ENCODE measurements at regions not wholly inside any gene's neighbourhood (a gene's known extent, or its start where the extent isn't known, plus 50 kb on each side); places are given as distances from the start of the nearest gene placed in this dataset.

DNA sequence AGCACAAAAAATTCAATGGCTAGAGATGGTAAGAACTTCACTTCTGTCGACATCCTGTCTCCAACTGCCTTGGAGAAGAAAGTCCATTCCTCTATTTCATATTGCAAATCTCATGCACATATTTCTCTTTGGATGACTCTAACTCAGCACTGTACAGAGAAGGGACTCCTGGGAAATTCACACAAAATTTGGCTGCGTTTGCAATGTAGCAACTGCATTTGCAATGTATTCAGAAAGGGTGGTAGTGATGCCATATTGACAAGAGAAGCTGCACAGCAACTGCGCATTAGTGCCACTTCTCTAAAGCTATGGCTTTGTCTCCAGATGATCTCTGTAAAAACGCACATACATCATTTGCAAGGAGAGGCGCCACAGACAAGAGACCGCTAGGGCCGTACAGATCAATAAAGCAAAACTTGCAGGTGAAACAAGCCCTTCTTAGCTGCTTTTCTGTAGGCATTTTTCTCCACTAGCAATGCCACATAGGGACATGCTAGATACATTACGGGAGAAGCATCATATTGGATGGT, 389.5 kb downstream of the TCERG1L start:
- H3K36me3 ChIP-seq (ENCODE audit: control insufficient read depth, insufficient read depth, low read length): no peaks in the 10 kb centered on the region
- no peak overlapping the region for H2AK9ac ChIP-seq (replicated peaks; ENCODE audit: low read depth, low read length, poor library complexity)
- no peaks in the 10 kb centered on the region for H3K9me1 ChIP-seq (ENCODE audit: insufficient read depth, low read length)
- no peaks in the 10 kb centered on the region for H4K20me1 ChIP-seq (ENCODE audit: insufficient read depth, low read length)
- H3K23ac ChIP-seq (ENCODE audit: low read depth, low read length): no peak overlapping the region
- H3K4me2 ChIP-seq (ENCODE audit: low read depth, low read length): no peak overlapping the region
- WGBS, 2 experiments (ENCODE audit: extremely low coverage in 2 of 2, insufficient read length in 1 of 2): 47% methylated on average over 4 of the region's 8 CpGs; no CpG with 5 or more reads in 1 of the 2 experiments
- no peaks in the 10 kb centered on the region for H3K27me3 ChIP-seq (ENCODE audit: control insufficient read depth, insufficient read depth, low read length)
- ATAC-seq (ENCODE audit: low read depth) (no peak), DNase-seq (no peak)
- H2AFZ ChIP-seq (replicated peaks; ENCODE audit: low read length, poor library complexity): no peak overlapping the region
- ChIA-PET POLR2A (ENCODE audit: unreplicated experiment) (no interaction called here), CTCF (no interaction called here)
- H3K18ac ChIP-seq (ENCODE audit: low read depth, low read length): no peak overlapping the region
- no peaks in the 10 kb centered on the region for H3K79me1 ChIP-seq (ENCODE audit: low read depth in 1 of 2, low read length in 2 of 2)
- peaks cover 36% of the 10 kb centered on the region for H3K9me3 ChIP-seq (ENCODE audit: control insufficient read depth, insufficient read depth, low read length)
- no peak overlapping the region for H3K4ac ChIP-seq (ENCODE audit: low read depth, low read length)
- H2BK120ac ChIP-seq (ENCODE audit: low read depth, low read length): no peak overlapping the region
- H2BK5ac ChIP-seq (ENCODE audit: low read depth, low read length, poor library complexity, severe bottlenecking): no peak overlapping the region
- H3K9ac ChIP-seq (ENCODE audit: low read depth, low read length): no peak overlapping the region
- no peaks in the 10 kb centered on the region for H3K4me1 ChIP-seq (ENCODE audit: control insufficient read depth, insufficient read depth, low read length)
- no peak overlapping the region for H2BK20ac ChIP-seq (ENCODE audit: low read depth, low read length)
- no peak overlapping the region for H3K56ac ChIP-seq (ENCODE audit: extremely low read depth, insufficient read depth, low read length)
- intact Hi-C loops (cut with micrococcal nuclease): no loop called here
- H4K8ac ChIP-seq (ENCODE audit: low read depth in 2 of 2, low read length in 2 of 2): no peak overlapping the region
- no peak overlapping the region for H2BK15ac ChIP-seq (ENCODE audit: low read depth, low read length)
- no peak overlapping the region for H2AK5ac ChIP-seq (ENCODE audit: low read depth, low read length)
- H3K4me3 ChIP-seq (ENCODE audit: insufficient read depth, low read depth, low read length): no peak overlapping the region
- BruUV-seq (replicated peaks): no TSS peak
- no peak for TF ChIP-seq FOS (IDR thresholded peaks at IDR 0.05; ENCODE audit: low read depth, low read length)
- no peak for TF ChIP-seq BHLHE40 (IDR thresholded peaks at IDR 0.05; ENCODE audit: low read depth, low read length)
- TF ChIP-seq RCOR1 (IDR thresholded peaks at IDR 0.05; ENCODE audit: insufficient replicate concordance, low read length): no peak
- no peak for TF ChIP-seq ELK1 (IDR thresholded peaks at IDR 0.05; ENCODE audit: borderline replicate concordance, low read depth, low read length)
- in situ Hi-C loops (cut with MboI; ENCODE audit: low sequenced_read_pairs): no loop called here
- H4K5ac ChIP-seq (ENCODE audit: low read depth, low read length): no peak overlapping the region
- H4K91ac ChIP-seq (ENCODE audit: insufficient read depth, low read depth, low read length): no peak overlapping the region
- no peak overlapping the region for H3K27ac ChIP-seq (ENCODE audit: insufficient read depth, low read length)
- dilution Hi-C loops (cut with HindIII; ENCODE audit: low sequenced_read_pairs, unreplicated experiment): no loop called here
- H3K14ac ChIP-seq (replicated peaks; ENCODE audit: low read depth, low read length): no peak overlapping the region
